ENCODE measurements at regions not wholly inside any gene's neighbourhood (a gene's known extent, or its start where the extent isn't known, plus 50 kb on each side); places are given as distances from the start of the nearest gene placed in this dataset.

DNA sequence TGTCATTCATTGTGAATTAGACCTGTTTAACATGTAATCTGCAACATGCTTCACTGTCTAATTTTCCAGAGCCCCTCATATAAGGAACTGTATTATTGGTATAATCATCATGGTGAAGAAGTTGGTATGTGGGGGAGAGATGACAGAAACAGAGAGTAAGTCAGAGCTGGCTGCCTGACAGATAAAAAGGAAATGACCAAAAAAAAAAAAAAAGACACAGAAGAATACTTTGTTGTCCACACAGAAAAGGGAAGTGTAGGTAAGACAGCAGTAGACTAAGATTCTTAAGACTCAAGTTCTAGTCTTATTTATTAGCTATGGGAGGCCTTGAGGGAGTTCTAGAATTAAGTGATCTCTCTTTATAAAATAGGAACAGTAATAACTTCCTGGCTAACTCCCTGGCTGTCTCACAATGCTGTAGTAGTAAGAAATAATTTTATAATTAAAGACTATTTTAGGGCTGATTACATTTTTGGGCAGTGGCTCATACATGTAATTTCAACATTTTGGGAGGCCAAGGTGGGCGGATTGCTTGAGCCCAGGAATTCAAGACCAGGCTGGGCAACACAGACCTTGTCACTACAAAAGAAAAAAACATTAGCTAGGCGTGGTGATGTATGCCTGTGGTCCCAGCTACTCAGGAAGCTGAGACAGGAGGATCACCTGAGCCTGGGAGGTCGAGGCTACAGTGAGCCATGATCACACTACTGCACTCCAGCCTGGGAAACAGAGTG is 102.5 kb downstream of the PRL start:
- Mint-ChIP-seq H3K27me3 (ENCODE audit: low read depth in 2 of 2) (no peaks in the 10 kb centered on the region), H3K4me3 (no peak overlapping the region)

GRCh38 chr6:22199771-22200170 is 97.1 kb downstream of the PRL start:
- WGBS (ENCODE audit: insufficient coverage): 88% methylated on average over 1 of the region's 3 CpGs
- Histone ChIP-seq H3K9me3 (ENCODE audit: control insufficient read depth, insufficient read depth, low read length) (no peaks in the 10 kb centered on the region), H3K27ac (ENCODE audit: low read length) (no peak overlapping the region), H3K27me3 (ENCODE audit: control insufficient read depth, insufficient read depth, low read length) (no peaks in the 10 kb centered on the region), H3K36me3 (ENCODE audit: control insufficient read depth, insufficient read depth, low read length) (no peaks in the 10 kb centered on the region), H3K4me3 (ENCODE audit: low read length) (no peak overlapping the region), H3K4me1 (ENCODE audit: control insufficient read depth, insufficient read depth, low read length) (no peaks in the 10 kb centered on the region)
- Mint-ChIP-seq H3K4me3 (no peak overlapping the region), H3K27me3 (ENCODE audit: low read depth in 2 of 2) (no peaks in the 10 kb centered on the region), H3K9me3 (peaks cover 0 to 4% of the 10 kb centered on the region in 2 donors), H3K4me1 (no peaks in the 10 kb centered on the region), H3K36me3 (no peaks in the 10 kb centered on the region), H3K27ac (no peak overlapping the region)
- no peak for DNase-seq
- TF ChIP-seq, protein P1, sequence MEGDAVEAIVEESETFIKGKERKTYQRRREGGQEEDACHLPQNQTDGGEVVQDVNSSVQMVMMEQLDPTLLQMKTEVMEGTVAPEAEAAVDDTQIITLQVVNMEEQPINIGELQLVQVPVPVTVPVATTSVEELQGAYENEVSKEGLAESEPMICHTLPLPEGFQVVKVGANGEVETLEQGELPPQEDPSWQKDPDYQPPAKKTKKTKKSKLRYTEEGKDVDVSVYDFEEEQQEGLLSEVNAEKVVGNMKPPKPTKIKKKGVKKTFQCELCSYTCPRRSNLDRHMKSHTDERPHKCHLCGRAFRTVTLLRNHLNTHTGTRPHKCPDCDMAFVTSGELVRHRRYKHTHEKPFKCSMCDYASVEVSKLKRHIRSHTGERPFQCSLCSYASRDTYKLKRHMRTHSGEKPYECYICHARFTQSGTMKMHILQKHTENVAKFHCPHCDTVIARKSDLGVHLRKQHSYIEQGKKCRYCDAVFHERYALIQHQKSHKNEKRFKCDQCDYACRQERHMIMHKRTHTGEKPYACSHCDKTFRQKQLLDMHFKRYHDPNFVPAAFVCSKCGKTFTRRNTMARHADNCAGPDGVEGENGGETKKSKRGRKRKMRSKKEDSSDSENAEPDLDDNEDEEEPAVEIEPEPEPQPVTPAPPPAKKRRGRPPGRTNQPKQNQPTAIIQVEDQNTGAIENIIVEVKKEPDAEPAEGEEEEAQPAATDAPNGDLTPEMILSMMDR (IDR thresholded peaks at IDR 0.05): no peak
- intact Hi-C loops (cut with micrococcal nuclease): no loop called here
- no peak for ATAC-seq

More for the DNA sequence above, 102.5 kb downstream of the PRL start:
- H3K36me3 Mint-ChIP-seq: no peaks in the 10 kb centered on the region
- H3K36me3 ChIP-seq (ENCODE audit: control insufficient read depth, insufficient read depth, low read length): no peaks in the 10 kb centered on the region
- no peak overlapping the region for H3K27ac ChIP-seq (ENCODE audit: low read length)
- no peaks in the 10 kb centered on the region for H3K27me3 ChIP-seq (ENCODE audit: control insufficient read depth, insufficient read depth, low read length)
- TF ChIP-seq, protein P1 (IDR thresholded peaks at IDR 0.05): no peak
- no peak overlapping the region for H3K27ac Mint-ChIP-seq
- no peaks in the 10 kb centered on the region for H3K4me1 ChIP-seq (ENCODE audit: control insufficient read depth, insufficient read depth, low read length)
- no peak for DNase-seq
- no peak for ATAC-seq
- H3K9me3 Mint-ChIP-seq: peaks cover 2 to 4% of the 10 kb centered on the region in 2 donors
- intact Hi-C loops (cut with micrococcal nuclease): no loop called here
- no peaks in the 10 kb centered on the region for H3K4me1 Mint-ChIP-seq
- 76% methylated on average over 3 of the region's 3 CpGs for WGBS (ENCODE audit: insufficient coverage)
- no peaks in the 10 kb centered on the region for H3K9me3 ChIP-seq (ENCODE audit: control insufficient read depth, insufficient read depth, low read length)
- no peak overlapping the region for H3K4me3 ChIP-seq (ENCODE audit: low read length)

GRCh38 chr6:22204153-22204552 is 92.7 kb downstream of the PRL start:
- no peak overlapping the region for H3K4me3 Mint-ChIP-seq
- H3K4me1 Mint-ChIP-seq: no peaks in the 10 kb centered on the region
- no peaks in the 10 kb centered on the region for H3K27me3 Mint-ChIP-seq (ENCODE audit: low read depth in 2 of 2)
- H3K9me3 Mint-ChIP-seq: peaks cover 3 to 4% of the 10 kb centered on the region in 2 donors
- 81% methylated on average over 6 of the region's 6 CpGs for WGBS (ENCODE audit: insufficient coverage)
- H3K36me3 ChIP-seq (ENCODE audit: control insufficient read depth, insufficient read depth, low read length): no peaks in the 10 kb centered on the region
- ATAC-seq: no peak
- H3K36me3 Mint-ChIP-seq: no peaks in the 10 kb centered on the region
- DNase-seq: no peak
- intact Hi-C loops (cut with micrococcal nuclease): no loop called here
- H3K27ac ChIP-seq (ENCODE audit: low read length): no peak overlapping the region
- TF ChIP-seq, protein P1 (IDR thresholded peaks at IDR 0.05): no peak
- no peaks in the 10 kb centered on the region for H3K4me1 ChIP-seq (ENCODE audit: control insufficient read depth, insufficient read depth, low read length)
- H3K27me3 ChIP-seq (ENCODE audit: control insufficient read depth, insufficient read depth, low read length): no peaks in the 10 kb centered on the region
- H3K27ac Mint-ChIP-seq: no peak overlapping the region
- no peaks in the 10 kb centered on the region for H3K9me3 ChIP-seq (ENCODE audit: control insufficient read depth, insufficient read depth, low read length)
- H3K4me3 ChIP-seq (ENCODE audit: low read length): no peak overlapping the region

DNA sequence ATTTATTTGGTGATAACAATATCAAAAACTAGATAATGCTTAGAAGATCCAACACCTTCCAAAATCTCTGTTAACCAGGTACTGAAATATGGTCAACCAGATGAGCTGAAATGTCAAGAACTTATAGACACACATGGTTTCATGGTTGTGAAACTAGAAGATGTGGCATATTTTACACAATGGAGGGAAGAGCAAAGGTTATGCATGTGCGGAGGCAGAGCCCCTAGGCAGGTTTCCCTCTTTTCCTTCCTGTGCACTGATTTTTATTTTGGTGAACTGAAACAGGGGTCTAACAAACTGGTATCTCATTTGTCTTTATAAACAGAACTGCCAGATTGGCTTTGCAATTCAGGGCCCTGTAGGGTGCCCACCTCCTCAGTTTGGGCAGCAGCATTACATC is 91.6 kb downstream of the PRL start:
- Mint-ChIP-seq H3K27me3 (ENCODE audit: low read depth in 2 of 2) (no peaks in the 10 kb centered on the region), H3K4me1 (no peaks in the 10 kb centered on the region)
- no peak overlapping the region for H3K27ac ChIP-seq (ENCODE audit: low read length)

More for the DNA sequence above, 91.6 kb downstream of the PRL start:
- no peaks in the 10 kb centered on the region for H3K9me3 ChIP-seq (ENCODE audit: control insufficient read depth, insufficient read depth, low read length)
- intact Hi-C loops (cut with micrococcal nuclease): no loop called here
- Mint-ChIP-seq H3K4me3 (no peak overlapping the region), H3K36me3 (no peaks in the 10 kb centered on the region), H3K27ac (no peak overlapping the region), H3K9me3 (peaks cover 3 to 4% of the 10 kb centered on the region in 2 donors)
- no peak for ATAC-seq
- H3K4me1 ChIP-seq (ENCODE audit: control insufficient read depth, insufficient read depth, low read length): no peaks in the 10 kb centered on the region
- H3K27me3 ChIP-seq (ENCODE audit: control insufficient read depth, insufficient read depth, low read length): no peaks in the 10 kb centered on the region
- no peaks in the 10 kb centered on the region for H3K36me3 ChIP-seq (ENCODE audit: control insufficient read depth, insufficient read depth, low read length)
- H3K4me3 ChIP-seq (ENCODE audit: low read length): no peak overlapping the region
- DNase-seq: no peak
- WGBS (ENCODE audit: insufficient coverage): 71% methylated on average over 1 of the region's 1 CpG
- TF ChIP-seq, protein P1 (IDR thresholded peaks at IDR 0.05): no peak
